ENCODE measurements at regions not wholly inside any gene's neighbourhood (a gene's known extent, or its start where the extent isn't known, plus 50 kb on each side); places are given as distances from the start of the nearest gene placed in this dataset.

- no peak for TF ChIP-seq CTCF (IDR thresholded peaks at IDR 0.05 in 2 of 3, conservative IDR thresholded peaks at IDR 0.05 in 1 of 3; ENCODE audit: control insufficient read depth in 2 of 3, extremely low read depth in 1 of 3, insufficient read depth in 1 of 3, low read depth in 3 of 3, low read length in 3 of 3)
- TF ChIP-seq POLR2AphosphoS2 (IDR thresholded peaks at IDR 0.05; ENCODE audit: low read depth, low read length) = no peak
- TF ChIP-seq RFX5 (IDR thresholded peaks at IDR 0.05; ENCODE audit: low read depth, low read length) = no peak
- TF ChIP-seq SREBF1 (IDR thresholded peaks at IDR 0.05; ENCODE audit: low read length) = no peak
- TF ChIP-seq REST (IDR thresholded peaks at IDR 0.05; ENCODE audit: low read depth, low read length) = no peak
- TF ChIP-seq MAX (IDR thresholded peaks at IDR 0.05; ENCODE audit: low read depth, low read length) = no peak
- TF ChIP-seq JUNB (IDR thresholded peaks at IDR 0.05) = no peak
- no peak for TF ChIP-seq CHD4 (IDR thresholded peaks at IDR 0.05)
- TF ChIP-seq GATAD2B (conservative IDR thresholded peaks at IDR 0.05; ENCODE audit: low read depth) = no peak
- TF ChIP-seq EZH2 (IDR thresholded peaks at IDR 0.05; ENCODE audit: borderline replicate concordance, control insufficient read depth, low read depth, low read length) = no peak
- TF ChIP-seq FOXM1 (IDR thresholded peaks at IDR 0.05; ENCODE audit: low read depth, low read length) = no peak
These were observed 311.9 kb upstream of the GNAI1 start for GRCh38 chr7:79822620-79823240.
